ENCODE measurements at regions not wholly inside any gene's neighbourhood (a gene's known extent, or its start where the extent isn't known, plus 50 kb on each side); places are given as distances from the start of the nearest gene placed in this dataset.

DNA sequence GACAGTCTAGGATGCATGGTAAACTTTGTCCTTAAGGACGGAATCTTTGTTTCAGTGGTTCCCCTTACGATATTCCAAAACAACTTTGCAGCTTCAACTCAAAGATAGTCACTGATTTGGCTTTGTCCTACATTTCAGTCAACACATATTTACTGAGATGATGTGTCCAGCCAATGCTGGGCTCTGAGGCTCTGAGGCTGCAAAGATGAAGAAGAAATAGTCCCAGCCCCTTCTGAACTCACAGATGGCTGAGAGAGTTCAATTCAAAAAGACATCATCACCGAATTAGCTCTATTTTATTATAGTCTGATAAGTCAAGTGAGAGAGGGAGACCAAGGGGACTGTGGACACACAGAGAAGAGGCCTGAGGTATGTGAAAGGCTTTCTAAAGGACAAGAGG is 544.0 kb downstream of the ACTL7B start:
- Histone ChIP-seq H3K4me3 (ENCODE audit: low read depth, low read length) (no peak overlapping the region), H3K27me3 (ENCODE audit: control insufficient read depth, insufficient read depth, low read length) (no peaks in the 10 kb centered on the region), H3K36me3 (ENCODE audit: control insufficient read depth, insufficient read depth, low read length) (no peaks in the 10 kb centered on the region)
- DNase-seq (ENCODE audit: low read depth) (no peak), FAIRE-seq (no peak)
- TF ChIP-seq, protein P1, sequence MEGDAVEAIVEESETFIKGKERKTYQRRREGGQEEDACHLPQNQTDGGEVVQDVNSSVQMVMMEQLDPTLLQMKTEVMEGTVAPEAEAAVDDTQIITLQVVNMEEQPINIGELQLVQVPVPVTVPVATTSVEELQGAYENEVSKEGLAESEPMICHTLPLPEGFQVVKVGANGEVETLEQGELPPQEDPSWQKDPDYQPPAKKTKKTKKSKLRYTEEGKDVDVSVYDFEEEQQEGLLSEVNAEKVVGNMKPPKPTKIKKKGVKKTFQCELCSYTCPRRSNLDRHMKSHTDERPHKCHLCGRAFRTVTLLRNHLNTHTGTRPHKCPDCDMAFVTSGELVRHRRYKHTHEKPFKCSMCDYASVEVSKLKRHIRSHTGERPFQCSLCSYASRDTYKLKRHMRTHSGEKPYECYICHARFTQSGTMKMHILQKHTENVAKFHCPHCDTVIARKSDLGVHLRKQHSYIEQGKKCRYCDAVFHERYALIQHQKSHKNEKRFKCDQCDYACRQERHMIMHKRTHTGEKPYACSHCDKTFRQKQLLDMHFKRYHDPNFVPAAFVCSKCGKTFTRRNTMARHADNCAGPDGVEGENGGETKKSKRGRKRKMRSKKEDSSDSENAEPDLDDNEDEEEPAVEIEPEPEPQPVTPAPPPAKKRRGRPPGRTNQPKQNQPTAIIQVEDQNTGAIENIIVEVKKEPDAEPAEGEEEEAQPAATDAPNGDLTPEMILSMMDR (IDR thresholded peaks at IDR 0.05; ENCODE audit: insufficient read depth, low read length, severe bottlenecking): no peak

- Histone ChIP-seq H3K36me3 (ENCODE audit: control insufficient read depth, insufficient read depth, low read length) (no peaks in the 10 kb centered on the region), H3K4me3 (ENCODE audit: low read depth, low read length) (no peak overlapping the region), H3K27me3 (ENCODE audit: control insufficient read depth, insufficient read depth, low read length) (no peaks in the 10 kb centered on the region)
- TF ChIP-seq, protein P1 (IDR thresholded peaks at IDR 0.05; ENCODE audit: insufficient read depth, low read length, severe bottlenecking): no peak
- FAIRE-seq (no peak), DNase-seq (ENCODE audit: low read depth) (no peak)
Observed at GRCh38 chr9:108310202-108310601, 545.6 kb downstream of the ACTL7B start.

- TF ChIP-seq, protein P1 (IDR thresholded peaks at IDR 0.05; ENCODE audit: insufficient read depth, low read length, severe bottlenecking): no peak
- H3K27me3 ChIP-seq (ENCODE audit: control insufficient read depth, insufficient read depth, low read length): no peaks in the 10 kb centered on the region
- FAIRE-seq (no peak), DNase-seq (ENCODE audit: low read depth) (no peak)
- H3K36me3 ChIP-seq (ENCODE audit: control insufficient read depth, insufficient read depth, low read length): no peaks in the 10 kb centered on the region
- H3K4me3 ChIP-seq (ENCODE audit: low read depth, low read length): no peak overlapping the region
Observed at GRCh38 chr9:108300306-108301287, 555.2 kb downstream of the ACTL7B start.

GRCh38 chr9:108297073-108297472 is 558.7 kb downstream of the ACTL7B start:
- no peaks in the 10 kb centered on the region for H3K36me3 ChIP-seq (ENCODE audit: control insufficient read depth, insufficient read depth, low read length)
- no peaks in the 10 kb centered on the region for H3K27me3 ChIP-seq (ENCODE audit: control insufficient read depth, insufficient read depth, low read length)
- TF ChIP-seq, protein P1 (IDR thresholded peaks at IDR 0.05; ENCODE audit: insufficient read depth, low read length, severe bottlenecking): no peak
- FAIRE-seq (no peak), DNase-seq (ENCODE audit: low read depth) (no peak)
- H3K4me3 ChIP-seq (ENCODE audit: low read depth, low read length): no peak overlapping the region

DNA sequence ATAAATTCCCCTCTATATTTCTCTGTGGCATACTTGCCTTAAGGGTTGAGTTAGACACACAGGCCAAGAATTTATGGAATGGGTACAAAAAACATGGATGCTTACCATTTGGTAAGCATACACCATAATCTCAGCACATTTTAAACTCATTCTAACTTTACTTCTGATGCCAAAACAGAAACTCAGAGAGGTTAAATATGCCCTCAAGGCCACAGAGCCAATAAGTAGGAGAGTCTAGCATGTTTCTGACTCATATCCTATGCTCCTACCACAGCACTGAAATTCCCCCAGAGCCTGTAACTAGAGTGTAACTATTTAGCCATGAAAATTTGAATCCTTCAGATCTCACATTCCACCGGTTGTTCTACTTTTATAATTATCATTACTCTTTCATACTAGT is 559.7 kb downstream of the ACTL7B start:
- FAIRE-seq: no peak
- H3K4me3 ChIP-seq (ENCODE audit: low read depth, low read length): no peak overlapping the region
- H3K36me3 ChIP-seq (ENCODE audit: control insufficient read depth, insufficient read depth, low read length): no peaks in the 10 kb centered on the region
- TF ChIP-seq, protein P1 (IDR thresholded peaks at IDR 0.05; ENCODE audit: insufficient read depth, low read length, severe bottlenecking): no peak
- DNase-seq (ENCODE audit: low read depth): peak; percentile 88
- H3K27me3 ChIP-seq (ENCODE audit: control insufficient read depth, insufficient read depth, low read length): no peaks in the 10 kb centered on the region

All from bronchial epithelial cell (primary cell).